Nephron (organoid): ENCODE measurements at regions not wholly inside any gene's neighbourhood (a gene's known extent, or its start where the extent isn't known, plus 50 kb on each side); places are given as distances from the start of the nearest gene placed in this dataset.

Source experiments
- H3K27ac Mint-ChIP-seq, 3 experiments: 2 replicates each; pipeline ENCODE4 v1.8.0; 2020; ENCODE audit warnings: mixed read lengths in 3 of 3, mild to moderate bottlenecking in 2 of 3, moderate library complexity in 1 of 3
- H3K27me3 Mint-ChIP-seq: 2 replicates; pipeline ENCODE4 v1.8.0; 2021; ENCODE audit warnings: low read depth, mild to moderate bottlenecking, moderate library complexity, mixed read lengths
- H3K36me3 Mint-ChIP-seq: 2 replicates; pipeline ENCODE4 v1.8.0; 2020; ENCODE audit warnings: low read depth, mixed read lengths
- H3K4me1 Mint-ChIP-seq: 2 replicates; pipeline ENCODE4 v1.8.0; 2020; ENCODE audit warnings: mixed read lengths
- H3K4me3 Mint-ChIP-seq, 3 experiments: 2 replicates each; pipeline ENCODE4 v1.8.0; 2020; ENCODE audit warnings: mild to moderate bottlenecking in 3 of 3, mixed read lengths in 3 of 3, moderate library complexity in 2 of 3
- H3K9me3 Mint-ChIP-seq: 2 replicates; pipeline ENCODE4 v1.8.0; 2020; ENCODE audit warnings: mixed read lengths
- CTCF ChIP-seq, 3 experiments: fragments of 200-600 bp; sonication (generic); IDR thresholded peaks; one replicate each; pipeline ENCODE4 v1.5.0; 2021; ENCODE audit warnings: antibody characterized with exemption in 3 of 3; ENCODE audit not compliant: unreplicated experiment in 3 of 3

GRCh38 chr3:118204052-118204656, 830.5 kb downstream of the IGSF11 start:
- H3K36me3 Mint-ChIP-seq, result no peaks in the 10 kb centered on the region
- no peak overlapping the region for H3K27ac Mint-ChIP-seq
- no peaks in the 10 kb centered on the region for H3K27me3 Mint-ChIP-seq
- TF ChIP-seq CTCF (IDR thresholded peaks at IDR 0.05; ENCODE audit: unreplicated experiment in 3 of 3), result no peak
- H3K4me1 Mint-ChIP-seq, result no peaks in the 10 kb centered on the region
- peaks cover 7% of the 10 kb centered on the region for H3K9me3 Mint-ChIP-seq
- no peak overlapping the region for H3K4me3 Mint-ChIP-seq

- no peaks in the 10 kb centered on the region for H3K4me1 Mint-ChIP-seq
- no peaks in the 10 kb centered on the region for H3K9me3 Mint-ChIP-seq
- TF ChIP-seq CTCF (IDR thresholded peaks at IDR 0.05; ENCODE audit: unreplicated experiment in 3 of 3), result no peak
- no peak overlapping the region for H3K4me3 Mint-ChIP-seq
- H3K27me3 Mint-ChIP-seq, result no peaks in the 10 kb centered on the region
- H3K27ac Mint-ChIP-seq, result no peak overlapping the region
- no peaks in the 10 kb centered on the region for H3K36me3 Mint-ChIP-seq
Observed at GRCh38 chr3:118207271-118207670, 827.4 kb downstream of the IGSF11 start.

GRCh38 chr3:118208642-118209041, 826.0 kb downstream of the IGSF11 start:
- Mint-ChIP-seq H3K9me3 (no peaks in the 10 kb centered on the region), H3K27ac (no peak overlapping the region), H3K4me1 (no peaks in the 10 kb centered on the region), H3K36me3 (no peaks in the 10 kb centered on the region), H3K27me3 (no peaks in the 10 kb centered on the region), H3K4me3 (no peak overlapping the region)
- TF ChIP-seq CTCF (IDR thresholded peaks at IDR 0.05; ENCODE audit: unreplicated experiment in 3 of 3), result no peak

GRCh38 chr3:118213892-118214291, 820.8 kb downstream of the IGSF11 start:
- H3K27me3 Mint-ChIP-seq, result no peaks in the 10 kb centered on the region
- TF ChIP-seq CTCF (IDR thresholded peaks at IDR 0.05; ENCODE audit: unreplicated experiment in 3 of 3), result no peak
- H3K27ac Mint-ChIP-seq, result no peak overlapping the region
- H3K36me3 Mint-ChIP-seq, result no peaks in the 10 kb centered on the region
- H3K4me1 Mint-ChIP-seq, result no peaks in the 10 kb centered on the region
- no peaks in the 10 kb centered on the region for H3K9me3 Mint-ChIP-seq
- no peak overlapping the region for H3K4me3 Mint-ChIP-seq

GRCh38 chr3:118226206-118226605, 808.4 kb downstream of the IGSF11 start:
- no peak for TF ChIP-seq CTCF (IDR thresholded peaks at IDR 0.05; ENCODE audit: unreplicated experiment in 3 of 3)
- Mint-ChIP-seq H3K27me3 (no peaks in the 10 kb centered on the region), H3K9me3 (peaks cover 2% of the 10 kb centered on the region), H3K4me3 (no peak overlapping the region), H3K36me3 (no peaks in the 10 kb centered on the region), H3K4me1 (no peaks in the 10 kb centered on the region), H3K27ac (no peak overlapping the region)

GRCh38 chr3:118227191-118227590, 807.5 kb downstream of the IGSF11 start:
- no peaks in the 10 kb centered on the region for H3K9me3 Mint-ChIP-seq
- no peaks in the 10 kb centered on the region for H3K4me1 Mint-ChIP-seq
- H3K36me3 Mint-ChIP-seq, result no peaks in the 10 kb centered on the region
- H3K27me3 Mint-ChIP-seq, result no peaks in the 10 kb centered on the region
- H3K4me3 Mint-ChIP-seq, result no peak overlapping the region
- H3K27ac Mint-ChIP-seq, result no peak overlapping the region
- no peak for TF ChIP-seq CTCF (IDR thresholded peaks at IDR 0.05; ENCODE audit: unreplicated experiment in 3 of 3)
